ENCODE measurements at regions not wholly inside any gene's neighbourhood (a gene's known extent, or its start where the extent isn't known, plus 50 kb on each side); places are given as distances from the start of the nearest gene placed in this dataset.

DNA sequence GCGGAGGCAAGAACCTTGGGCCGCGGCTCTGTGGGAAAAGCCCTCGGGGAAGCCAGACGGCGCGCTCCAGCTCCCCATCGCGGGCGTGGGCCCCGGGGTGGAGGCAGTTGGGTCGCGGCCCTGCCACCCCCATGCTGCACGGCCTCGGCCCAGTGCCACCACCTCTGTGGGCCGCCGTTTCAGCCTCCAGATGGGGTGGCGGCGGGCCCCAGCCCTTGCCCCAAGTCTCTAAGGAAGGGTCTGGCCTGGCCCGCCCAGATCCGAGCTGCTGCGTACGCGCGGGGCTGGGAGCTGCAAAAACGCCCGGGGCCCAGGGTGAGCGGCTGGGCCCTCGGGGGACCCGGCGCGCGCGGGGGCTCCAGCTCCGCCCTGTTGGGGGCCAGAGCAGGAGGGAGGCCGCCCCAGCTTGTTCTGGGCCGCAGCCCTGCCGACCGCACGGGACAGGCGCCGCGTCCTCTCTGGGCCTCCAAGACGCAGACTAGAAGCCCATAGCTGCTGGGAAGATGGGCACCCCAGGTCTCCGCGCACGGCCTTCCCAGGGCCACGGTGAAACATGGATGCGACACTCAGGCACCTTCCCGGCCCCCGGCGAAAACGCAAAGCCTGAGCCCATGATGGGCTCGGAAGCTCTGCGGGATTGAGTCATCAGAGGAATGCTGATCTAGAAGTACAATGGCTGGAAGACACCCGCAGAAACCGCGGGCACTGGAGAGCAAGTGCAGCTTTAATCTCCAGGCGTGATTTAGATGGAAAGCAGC lies 110.1 kb downstream of the KCTD15 start:
- DNase-seq (ENCODE audit: extremely low spot score): no peak
- ChIA-PET POLR2A (no interaction called here), CTCF (interaction anchor here (1.5 kb wide), 1 partner anchor 41 kb away, joined by 3 read pairs; no protein-coding TSS in a partner anchor)
- no peak for TF ChIP-seq FOXM1 (IDR thresholded peaks at IDR 0.05; ENCODE audit: borderline replicate concordance)
- no peak for TF ChIP-seq L3MBTL2 (conservative IDR thresholded peaks at IDR 0.05)
- TF ChIP-seq CTBP1 (IDR thresholded peaks at IDR 0.05; ENCODE audit: borderline replicate concordance): no peak
- no peak for TF ChIP-seq SP1 (IDR thresholded peaks at IDR 0.05)
- no peak for TF ChIP-seq ZNF384 (IDR thresholded peaks at IDR 0.05)
- no peak for TF ChIP-seq BHLHE40 (IDR thresholded peaks at IDR 0.05; ENCODE audit: borderline replicate concordance)
- no peak for TF ChIP-seq ELF4 (IDR thresholded peaks at IDR 0.05)
- TF ChIP-seq SUZ12 (IDR thresholded peaks at IDR 0.05): no peak
- TF ChIP-seq LEF1 (IDR thresholded peaks at IDR 0.05; ENCODE audit: borderline replicate concordance): no peak
- no peak for TF ChIP-seq ARNT (IDR thresholded peaks at IDR 0.05)
- no peak for TF ChIP-seq FOXA1 (IDR thresholded peaks at IDR 0.05)

DNA sequence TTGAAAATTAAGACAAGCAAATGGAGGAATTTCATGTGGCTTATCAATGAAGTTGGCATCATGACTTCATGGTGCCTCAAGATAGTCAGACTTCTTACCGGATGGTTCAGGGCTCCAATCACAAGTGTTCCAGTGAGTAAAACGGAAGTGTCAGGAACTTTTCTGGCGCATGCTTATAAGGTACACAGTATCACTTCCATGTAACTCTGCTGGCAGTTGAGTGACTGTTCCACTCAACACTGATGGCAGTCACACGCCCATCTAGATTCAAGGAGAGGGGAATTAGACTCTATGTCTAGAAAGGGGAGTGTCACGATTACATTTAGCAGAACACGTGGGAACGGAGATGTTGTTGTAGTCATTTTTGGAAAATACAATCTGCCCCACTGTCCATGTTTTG lies 114.3 kb downstream of the KCTD15 start:
- ChIA-PET POLR2A (no interaction called here), CTCF (no interaction called here)
- TF ChIP-seq FOXM1 (IDR thresholded peaks at IDR 0.05; ENCODE audit: borderline replicate concordance) (no peak), NFRKB (IDR thresholded peaks at IDR 0.05) (no peak), FOXK2 (IDR thresholded peaks at IDR 0.05) (no peak), ARNT (IDR thresholded peaks at IDR 0.05) (no peak), TARDBP (IDR thresholded peaks at IDR 0.05) (no peak), HDGF (IDR thresholded peaks at IDR 0.05; ENCODE audit: borderline replicate concordance) (no peak), CTBP1 (IDR thresholded peaks at IDR 0.05; ENCODE audit: borderline replicate concordance) (no peak), L3MBTL2 (conservative IDR thresholded peaks at IDR 0.05) (no peak), SUZ12 (IDR thresholded peaks at IDR 0.05) (no peak)
- TF ChIP-seq, protein P1, sequence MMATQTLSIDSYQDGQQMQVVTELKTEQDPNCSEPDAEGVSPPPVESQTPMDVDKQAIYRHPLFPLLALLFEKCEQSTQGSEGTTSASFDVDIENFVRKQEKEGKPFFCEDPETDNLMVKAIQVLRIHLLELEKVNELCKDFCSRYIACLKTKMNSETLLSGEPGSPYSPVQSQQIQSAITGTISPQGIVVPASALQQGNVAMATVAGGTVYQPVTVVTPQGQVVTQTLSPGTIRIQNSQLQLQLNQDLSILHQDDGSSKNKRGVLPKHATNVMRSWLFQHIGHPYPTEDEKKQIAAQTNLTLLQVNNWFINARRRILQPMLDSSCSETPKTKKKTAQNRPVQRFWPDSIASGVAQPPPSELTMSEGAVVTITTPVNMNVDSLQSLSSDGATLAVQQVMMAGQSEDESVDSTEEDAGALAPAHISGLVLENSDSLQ (IDR thresholded peaks at IDR 0.05): no peak
- DNase-seq (ENCODE audit: extremely low spot score): no peak

DNA sequence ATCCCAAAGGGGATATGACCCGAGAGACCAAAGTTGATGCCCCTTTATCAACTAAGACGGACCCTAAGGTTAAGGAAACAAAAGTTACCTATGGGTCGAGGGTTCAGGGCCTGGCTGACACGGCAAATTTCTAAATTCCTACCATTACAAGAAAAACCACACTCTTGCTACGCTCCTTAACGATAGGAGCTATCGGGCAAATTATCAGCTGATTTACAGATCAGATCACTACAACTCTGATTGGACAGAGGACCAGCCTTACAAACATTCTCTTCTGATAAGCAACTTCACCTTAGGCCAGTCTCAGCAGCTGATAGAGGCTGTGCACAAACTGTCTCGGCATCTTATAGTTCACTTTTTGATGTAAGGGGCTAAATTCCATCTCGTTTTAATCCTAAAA lies 117.9 kb downstream of the KCTD15 start:
- ChIA-PET CTCF (no interaction called here), POLR2A (no interaction called here)
- DNase-seq (ENCODE audit: extremely low spot score): no peak
- TF ChIP-seq TARDBP (IDR thresholded peaks at IDR 0.05) (no peak), BHLHE40 (IDR thresholded peaks at IDR 0.05; ENCODE audit: borderline replicate concordance) (no peak), SUZ12 (IDR thresholded peaks at IDR 0.05) (no peak), SP1 (IDR thresholded peaks at IDR 0.05) (no peak), FOXM1 (IDR thresholded peaks at IDR 0.05; ENCODE audit: borderline replicate concordance) (no peak), CTBP1 (IDR thresholded peaks at IDR 0.05; ENCODE audit: borderline replicate concordance) (no peak), L3MBTL2 (conservative IDR thresholded peaks at IDR 0.05) (no peak), ZNF384 (IDR thresholded peaks at IDR 0.05) (no peak), NFRKB (IDR thresholded peaks at IDR 0.05) (no peak)
- TF ChIP-seq, protein P1 (IDR thresholded peaks at IDR 0.05): no peak

DNA sequence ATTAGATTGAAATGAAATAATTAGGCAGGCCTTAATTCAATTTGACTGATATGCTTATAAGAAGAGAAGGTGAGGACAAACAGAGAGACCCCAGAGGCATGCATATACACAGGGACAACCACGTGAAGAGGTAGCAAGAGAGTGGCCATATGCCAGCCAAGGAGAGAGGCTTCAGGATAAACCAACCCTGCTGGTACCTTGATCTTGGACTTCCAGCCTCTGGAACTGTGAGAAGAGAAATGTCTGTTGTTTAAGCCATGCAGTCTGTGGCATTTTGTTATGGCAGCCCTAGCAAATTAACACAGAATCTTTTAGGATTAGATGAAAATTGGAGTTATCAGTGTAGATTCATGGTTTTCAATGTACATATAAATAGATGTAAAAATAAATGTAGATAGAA lies 120.1 kb downstream of the KCTD15 start:
- no peak for TF ChIP-seq ELF4 (IDR thresholded peaks at IDR 0.05)
- no peak for TF ChIP-seq ZNF384 (IDR thresholded peaks at IDR 0.05)
- no peak for TF ChIP-seq FOXA1 (IDR thresholded peaks at IDR 0.05)
- no peak for TF ChIP-seq CTBP1 (IDR thresholded peaks at IDR 0.05; ENCODE audit: borderline replicate concordance)
- no peak for TF ChIP-seq ARNT (IDR thresholded peaks at IDR 0.05)
- no peak for TF ChIP-seq HDGF (IDR thresholded peaks at IDR 0.05; ENCODE audit: borderline replicate concordance)
- TF ChIP-seq, protein P1 (IDR thresholded peaks at IDR 0.05): no peak
- no peak for TF ChIP-seq BHLHE40 (IDR thresholded peaks at IDR 0.05; ENCODE audit: borderline replicate concordance)
- no peak for TF ChIP-seq SP1 (IDR thresholded peaks at IDR 0.05)
- no peak for TF ChIP-seq NFRKB (IDR thresholded peaks at IDR 0.05)
- no peak for DNase-seq (ENCODE audit: extremely low spot score)
- ChIA-PET CTCF (interaction anchor here (0.7 kb wide), 1 partner anchor 792 kb away, joined by 3 read pairs; no protein-coding TSS in a partner anchor), POLR2A (no interaction called here)

DNA sequence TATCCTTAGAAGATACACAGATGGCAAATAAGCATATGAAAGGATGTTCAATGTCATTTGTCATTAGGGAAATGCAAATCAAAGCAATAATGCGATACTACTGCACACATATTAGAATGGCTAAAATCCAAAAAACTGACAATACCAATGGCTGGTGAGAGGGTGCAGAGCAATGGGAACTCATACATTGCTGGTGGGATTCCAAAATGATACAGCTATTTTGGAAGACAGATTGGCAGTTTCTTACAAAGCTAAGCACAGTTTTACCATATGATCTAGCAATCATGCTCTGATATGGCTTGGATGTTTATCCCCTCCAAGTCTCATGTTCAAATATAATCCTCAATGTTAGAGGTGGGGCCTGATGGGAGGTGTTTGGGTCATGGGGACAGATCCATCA lies 122.6 kb downstream of the KCTD15 start:
- CTCF ChIA-PET: no interaction called here
- no peak for TF ChIP-seq NFRKB (IDR thresholded peaks at IDR 0.05)
- TF ChIP-seq, protein P1 (IDR thresholded peaks at IDR 0.05): no peak
- TF ChIP-seq BHLHE40 (IDR thresholded peaks at IDR 0.05; ENCODE audit: borderline replicate concordance): no peak
- no peak for TF ChIP-seq FOXA1 (IDR thresholded peaks at IDR 0.05)
- no peak for TF ChIP-seq SP1 (IDR thresholded peaks at IDR 0.05)
- TF ChIP-seq FOXK2 (IDR thresholded peaks at IDR 0.05): no peak
- TF ChIP-seq SUZ12 (IDR thresholded peaks at IDR 0.05): no peak
- TF ChIP-seq L3MBTL2 (conservative IDR thresholded peaks at IDR 0.05): no peak
- no peak for TF ChIP-seq ZNF384 (IDR thresholded peaks at IDR 0.05)
- no peak for TF ChIP-seq FOXM1 (IDR thresholded peaks at IDR 0.05; ENCODE audit: borderline replicate concordance)
- TF ChIP-seq ELF4 (IDR thresholded peaks at IDR 0.05): no peak
- no peak for TF ChIP-seq ARNT (IDR thresholded peaks at IDR 0.05)
- no peak for TF ChIP-seq HDGF (IDR thresholded peaks at IDR 0.05; ENCODE audit: borderline replicate concordance)
- TF ChIP-seq TARDBP (IDR thresholded peaks at IDR 0.05): no peak
- no peak for TF ChIP-seq CTBP1 (IDR thresholded peaks at IDR 0.05; ENCODE audit: borderline replicate concordance)
- no peak for TF ChIP-seq LEF1 (IDR thresholded peaks at IDR 0.05; ENCODE audit: borderline replicate concordance)
- no peak for DNase-seq (ENCODE audit: extremely low spot score)
- POLR2A ChIA-PET: no interaction called here

Measured in HEK293T (cell line).